HEK293 (cell line): ENCODE measurements at regions not wholly inside any gene's neighbourhood (a gene's known extent, or its start where the extent isn't known, plus 50 kb on each side); places are given as distances from the start of the nearest gene placed in this dataset.

Experiments
- CTCF ChIA-PET: fragments of 350-600 bp; formaldehyde crosslinking; extraction: SDS; loops from one replicate; lab custom pipeline; 2021; ENCODE audit warnings: antibody characterized with exemption; lab: Yijun Ruan, JAX
- POLR2A ChIA-PET: fragments of 300-600 bp; formaldehyde crosslinking; extraction: SDS; loops from one replicate; lab custom pipeline; 2020; ENCODE audit warnings: antibody characterized with exemption, inconsistent platforms; lab: Yijun Ruan, JAX
- H3K27ac ChIP-seq: fragments of 200-500 bp; sonication (Bioruptor generic); 2 replicates; pipeline ENCODE4 v1.5.1; 2014; ENCODE audit warnings: low read depth, low read length, control low read depth, inconsistent platforms; ENCODE audit errors: extremely low read depth
- H3K36me3 ChIP-seq, 2 experiments: fragments of 200-500 bp in 1 of 2; sonication (Bioruptor generic) in 1 of 2; 1 replicate in 1 of 2; 2 replicates in 1 of 2; pipeline ENCODE4 v1.5.1; 2014 to 2017; ENCODE audit warnings: inconsistent platforms in 2 of 2, low read length in 2 of 2; ENCODE audit not compliant: control insufficient read depth in 2 of 2, insufficient read depth in 1 of 2
- H3K4me1 ChIP-seq: fragments of 200-500 bp; sonication (Bioruptor generic); 2 replicates; pipeline ENCODE4 v1.5.1; 2014; ENCODE audit warnings: mild to moderate bottlenecking, low read length, inconsistent platforms; ENCODE audit not compliant: control insufficient read depth, insufficient read depth
- H3K4me3 ChIP-seq: 2 replicates; pipeline ENCODE4 v1.5.1; 2011; ENCODE audit warnings: low read depth, mild to moderate bottlenecking, control low read depth, low read length, moderate library complexity
- H3K9me3 ChIP-seq: fragments of 200-500 bp; sonication (Bioruptor generic); 2 replicates; pipeline ENCODE4 v1.5.1; 2014; ENCODE audit warnings: low read depth, low read length, inconsistent platforms; ENCODE audit not compliant: control insufficient read depth, insufficient read depth
- AEBP2 ChIP-seq: fragments of 450-650 bp; formaldehyde crosslinking; IDR thresholded peaks from 2 replicates; pipeline ENCODE4 v1.5.1; 2016; ENCODE audit warnings: missing biosample characterization, missing genetic modification characterization, borderline replicate concordance
- FEZF1 ChIP-seq: fragments of 450-650 bp; formaldehyde crosslinking; IDR thresholded peaks from 2 replicates; pipeline ENCODE4 v1.5.1; 2016; ENCODE audit warnings: missing biosample characterization, missing genetic modification characterization
- GLI4 ChIP-seq: fragments of 450-650 bp; formaldehyde crosslinking; IDR thresholded peaks from 2 replicates; pipeline ENCODE4 v1.5.1; 2016; ENCODE audit warnings: missing biosample characterization, missing genetic modification characterization
- HIC1 ChIP-seq: fragments of 450-650 bp; formaldehyde crosslinking; IDR thresholded peaks from 2 replicates; pipeline ENCODE4 v1.5.1; 2016; ENCODE audit warnings: missing biosample characterization, missing genetic modification characterization
- HOXC10 ChIP-seq: sonication (generic); formaldehyde crosslinking; IDR thresholded peaks from 2 replicates; pipeline ENCODE4 v1.8.1; 2023; ENCODE audit warnings: mild to moderate bottlenecking, missing genetic modification reagents
- KLF16 ChIP-seq: fragments of 450-650 bp; formaldehyde crosslinking; IDR thresholded peaks from 2 replicates; pipeline ENCODE4 v1.5.1; 2017; ENCODE audit warnings: missing biosample characterization, missing genetic modification characterization
- KLF8 ChIP-seq: fragments of 450-650 bp; formaldehyde crosslinking; IDR thresholded peaks from 2 replicates; pipeline ENCODE4 v1.5.1; 2016; ENCODE audit warnings: missing biosample characterization, missing genetic modification characterization
- MYNN ChIP-seq: fragments of 450-650 bp; formaldehyde crosslinking; IDR thresholded peaks from 2 replicates; pipeline ENCODE4 v1.5.1; 2016; ENCODE audit warnings: missing biosample characterization, missing genetic modification characterization, borderline replicate concordance
- SP7 ChIP-seq: fragments of 450-650 bp; formaldehyde crosslinking; IDR thresholded peaks from 2 replicates; pipeline ENCODE4 v1.5.1; 2016; ENCODE audit warnings: missing biosample characterization, missing genetic modification characterization
- YY1 ChIP-seq: fragments of 450-650 bp; formaldehyde crosslinking; IDR thresholded peaks from 2 replicates; pipeline ENCODE4 v1.5.1; 2018; ENCODE audit warnings: missing biosample characterization, missing genetic modification characterization
- ZBTB44 ChIP-seq: fragments of 450-650 bp; IDR thresholded peaks from 2 replicates; pipeline ENCODE4 v1.5.1; 2018; ENCODE audit warnings: missing biosample characterization, mild to moderate bottlenecking, missing genetic modification characterization
- ZBTB48 ChIP-seq: fragments of 450-650 bp; formaldehyde crosslinking; IDR thresholded peaks from 2 replicates; pipeline ENCODE4 v1.5.1; 2016; ENCODE audit warnings: missing biosample characterization, missing genetic modification characterization
- ZFP41 ChIP-seq: fragments of 450-650 bp; formaldehyde crosslinking; IDR thresholded peaks from 2 replicates; pipeline ENCODE4 v1.5.1; 2016; ENCODE audit warnings: missing biosample characterization, missing genetic modification characterization, borderline replicate concordance
- ZNF280C ChIP-seq: fragments of 450-650 bp; formaldehyde crosslinking; IDR thresholded peaks from 2 replicates; pipeline ENCODE4 v1.5.1; 2016; ENCODE audit warnings: missing biosample characterization, missing genetic modification characterization
- ZNF416 ChIP-seq: fragments of 450-650 bp; formaldehyde crosslinking; IDR thresholded peaks from 2 replicates; pipeline ENCODE4 v1.5.1; 2016; ENCODE audit warnings: missing biosample characterization, missing genetic modification characterization
- ZNF473 ChIP-seq: fragments of 450-650 bp; formaldehyde crosslinking; IDR thresholded peaks from 2 replicates; pipeline ENCODE4 v1.5.1; 2017; ENCODE audit warnings: missing biosample characterization, missing genetic modification characterization
- ZNF518A ChIP-seq: fragments of 450-650 bp; formaldehyde crosslinking; conservative IDR thresholded peaks from 2 replicates; pipeline ENCODE4 v1.5.1; 2016; ENCODE audit warnings: low read depth, missing biosample characterization, missing genetic modification characterization
- ZNF530 ChIP-seq: fragments of 450-650 bp; formaldehyde crosslinking; IDR thresholded peaks from 2 replicates; pipeline ENCODE4 v1.5.1; 2016; ENCODE audit warnings: low read depth, missing biosample characterization, missing genetic modification characterization
- ZNF558 ChIP-seq: fragments of 450-650 bp; formaldehyde crosslinking; IDR thresholded peaks from 2 replicates; pipeline ENCODE4 v1.5.1; 2016; ENCODE audit warnings: missing biosample characterization, missing genetic modification characterization
- ZNF571 ChIP-seq: fragments of 450-650 bp; formaldehyde crosslinking; IDR thresholded peaks from 2 replicates; pipeline ENCODE4 v1.5.0; 2017; ENCODE audit warnings: missing biosample characterization, missing genetic modification characterization
- ZNF768 ChIP-seq: fragments of 450-650 bp; formaldehyde crosslinking; IDR thresholded peaks from 2 replicates; pipeline ENCODE4 v1.5.1; 2018; ENCODE audit warnings: missing biosample characterization, mild to moderate bottlenecking, missing genetic modification characterization

GRCh38 chr13:110036060-110036459 lies 249.7 kb upstream of the IRS2 start (continued):
- TF ChIP-seq ZNF518A (tag by site-specific recombination) (no peak), AEBP2 (tag by site-specific recombination) (no peak)

DNA sequence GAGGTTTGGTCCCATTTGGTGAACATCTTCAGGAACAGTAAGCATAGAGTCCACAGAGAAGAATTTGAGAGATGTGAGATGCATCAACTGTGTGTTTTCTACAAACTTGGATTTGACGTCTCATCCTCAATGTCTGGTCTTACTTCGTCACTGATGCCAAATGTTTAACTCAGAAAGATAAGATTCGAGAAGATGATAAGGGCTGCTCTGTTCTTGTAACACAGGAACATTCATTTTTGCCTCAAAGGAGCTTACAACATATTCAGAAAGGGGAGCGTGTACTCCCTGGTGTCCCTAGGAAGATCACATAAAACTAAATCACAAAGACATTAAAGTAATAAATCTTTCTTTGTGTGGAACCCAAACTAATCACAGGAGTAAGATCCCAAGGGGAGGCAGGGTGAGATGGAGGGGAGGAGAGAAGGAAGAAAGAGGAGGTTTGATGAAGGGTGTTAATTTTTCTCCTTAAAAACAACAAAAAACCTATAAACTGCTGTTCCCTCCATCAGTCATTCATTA lies 247.7 kb upstream of the IRS2 start:
- no peak overlapping the region for H3K4me3 ChIP-seq
- ChIA-PET CTCF (no interaction called here), POLR2A (no interaction called here)
- H3K4me1 ChIP-seq = no peaks in the 10 kb centered on the region
- TF ChIP-seq MYNN (tag by site-specific recombination) (no peak), HIC1 (tag by site-specific recombination) (no peak), GLI4 (tag by site-specific recombination) (no peak), FEZF1 (tag by site-specific recombination) (no peak), ZNF768 (tag by site-specific recombination) (no peak), ZNF473 (tag by site-specific recombination) (no peak), KLF16 (tag by site-specific recombination) (no peak), ZNF530 (tag by site-specific recombination) (no peak), KLF8 (tag by site-specific recombination) (no peak), ZNF416 (tag by site-specific recombination) (no peak), YY1 (no peak), ZBTB44 (tag by site-specific recombination) (no peak), ZBTB48 (no peak), ZFP41 (tag by site-specific recombination) (no peak), HOXC10 (CRISPR knock-in tag) (no peak), ZNF280C (no peak), ZNF571 (no peak), ZNF558 (tag by site-specific recombination) (no peak), SP7 (tag by site-specific recombination) (no peak)
- no peaks in the 10 kb centered on the region for H3K9me3 ChIP-seq
- H3K36me3 ChIP-seq = no peaks in the 10 kb centered on the region
- no peak overlapping the region for H3K27ac ChIP-seq
